Activated CD4-positive, alpha-beta T cell treated with anti-CD3 and anti-CD28 coated beads for 24 hours (primary cell): ENCODE measurements at regions not wholly inside any gene's neighbourhood (a gene's known extent, or its start where the extent isn't known, plus 50 kb on each side); places are given as distances from the start of the nearest gene placed in this dataset.

Source experiments
- DNase-seq, 2 donors: peaks; one replicate each; pipeline ENCODE4 v3.0.0-alpha.2; 2020; ENCODE audit warnings: low read depth in 2 of 2

DNA sequence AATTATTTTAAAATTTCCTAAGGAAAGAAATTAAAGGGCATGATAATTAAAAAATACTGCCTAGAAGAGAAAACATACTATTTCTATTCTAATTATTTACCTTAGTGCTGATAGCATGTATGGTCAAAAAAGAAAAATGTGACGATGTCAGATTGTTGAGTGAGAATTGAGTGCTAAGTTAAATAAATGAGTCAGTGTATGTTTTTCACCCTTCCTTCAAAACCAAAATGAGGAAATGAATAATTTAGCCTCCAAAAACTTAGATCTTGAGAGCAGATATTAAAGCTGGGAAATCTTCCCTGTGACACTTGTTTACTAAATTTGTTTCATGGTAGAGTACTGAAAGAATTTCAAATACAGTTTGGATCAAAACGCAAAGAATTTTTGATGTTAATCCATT is 58.6 kb upstream of the NYAP2 start:
- DNase-seq, result no peak

DNA sequence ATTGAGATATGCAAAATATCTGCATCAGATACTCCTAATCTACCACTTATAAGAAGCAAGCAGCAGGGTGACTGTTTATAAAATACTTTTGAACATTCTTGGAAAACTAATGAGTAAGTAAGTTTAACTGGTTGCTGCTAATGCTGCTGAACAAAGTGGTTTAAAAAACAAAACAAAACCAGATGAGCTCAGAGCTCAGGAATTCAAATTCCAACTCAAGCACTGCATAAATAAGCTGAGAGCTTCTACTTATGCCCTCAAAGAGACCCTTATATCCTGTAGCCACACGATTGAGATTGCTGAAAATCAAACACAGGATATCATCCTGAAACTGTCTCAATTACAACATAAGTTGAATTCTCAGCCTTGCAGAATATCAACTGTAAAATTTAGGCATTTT is 62.3 kb upstream of the NYAP2 start:
- DNase-seq, result no peak

DNA sequence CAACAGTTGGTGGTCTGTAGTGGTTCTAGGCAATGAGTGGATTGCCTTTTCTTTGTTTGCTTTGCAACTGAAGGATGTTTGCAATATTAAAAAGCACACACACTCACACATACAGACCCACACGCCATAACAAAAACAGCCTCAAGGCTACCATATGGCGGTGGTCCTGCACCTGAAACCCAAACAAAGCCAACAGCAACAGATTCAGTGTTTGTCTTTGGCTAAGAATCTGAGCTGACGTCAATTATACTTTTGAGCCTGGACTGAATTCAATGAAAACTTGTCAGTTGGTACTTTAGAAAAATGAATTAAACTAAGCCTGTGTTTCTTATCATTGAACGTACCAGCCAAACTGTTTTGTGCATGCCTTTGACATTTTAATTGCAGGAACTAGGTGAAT is 65.0 kb upstream of the NYAP2 start:
- no peak for DNase-seq

DNA sequence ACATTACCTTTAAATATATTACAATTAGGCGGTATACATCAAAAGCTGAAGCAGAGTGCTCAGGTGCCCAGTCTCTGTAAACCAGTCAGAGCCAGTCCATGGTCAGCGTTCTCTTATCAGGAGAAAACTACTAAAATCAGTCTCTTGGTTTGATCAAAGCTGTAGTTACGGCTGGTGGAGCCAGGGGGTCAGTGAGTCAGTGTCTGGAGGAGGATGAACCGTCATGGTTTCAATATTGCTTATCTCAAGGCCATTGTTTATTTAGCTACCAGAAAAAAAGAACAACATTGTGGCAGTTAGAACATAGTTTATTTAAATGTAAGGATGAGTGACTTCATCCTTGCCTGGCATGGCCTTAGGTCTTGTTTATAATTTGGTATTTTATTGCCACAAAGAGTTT is 71.3 kb upstream of the NYAP2 start:
- no peak for DNase-seq

DNA sequence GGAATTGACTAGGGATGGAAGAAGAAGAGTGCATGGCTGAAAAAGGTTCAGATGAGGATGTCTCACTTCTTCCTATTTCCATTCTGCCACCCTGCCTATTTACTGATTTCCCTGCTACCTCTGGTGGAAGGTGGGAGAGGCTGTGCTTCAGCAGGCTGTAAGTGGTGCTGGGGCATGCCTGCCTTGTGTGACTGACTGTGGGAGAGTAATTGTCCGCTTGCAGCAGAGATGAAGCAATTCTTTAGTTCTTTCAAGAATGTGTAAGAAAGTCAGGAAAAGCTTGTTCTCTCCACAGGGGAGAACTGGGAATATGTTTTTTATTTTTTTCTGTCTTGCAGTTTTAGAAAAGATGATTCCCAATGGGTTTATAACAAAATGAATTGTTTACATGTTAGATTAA is 72.5 kb upstream of the NYAP2 start:
- DNase-seq, result no peak

DNA sequence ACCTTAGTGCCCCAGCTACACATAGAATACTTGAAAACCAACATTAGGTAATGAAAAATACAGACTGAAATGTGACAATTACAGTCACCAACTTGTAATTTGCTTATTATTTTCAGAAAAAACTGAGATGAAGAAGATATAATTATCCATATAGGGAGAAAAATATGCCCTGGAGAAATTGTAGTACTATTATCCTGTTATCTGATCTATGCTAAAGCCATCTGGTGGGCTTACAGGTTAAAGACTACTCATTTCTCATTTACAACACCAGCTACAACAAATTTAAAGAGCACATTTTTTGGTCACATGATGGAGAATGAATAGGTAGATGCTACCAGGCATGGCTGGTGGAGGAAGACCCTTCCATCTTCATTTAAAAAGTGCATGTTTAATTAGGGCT is 79.6 kb upstream of the NYAP2 start:
- DNase-seq, result no peak

DNA sequence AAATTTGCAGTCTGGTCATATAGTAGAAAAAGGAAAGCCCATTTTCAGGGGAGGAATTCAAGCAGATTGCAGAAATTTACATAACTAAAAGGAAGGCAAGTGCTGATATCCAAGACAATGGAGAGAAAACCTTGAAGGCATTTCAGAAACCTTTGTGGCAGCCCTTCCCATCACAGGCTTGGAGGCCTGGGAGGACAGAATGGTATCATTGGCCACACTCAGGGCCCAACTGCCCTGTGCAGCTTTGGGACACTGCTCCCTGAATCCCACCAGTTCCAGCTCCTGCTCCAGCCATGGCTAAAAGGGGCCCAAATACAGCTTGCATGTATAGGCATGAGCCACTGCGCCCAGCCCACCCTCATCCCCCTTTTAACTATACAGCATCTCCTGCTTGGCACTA is 81.1 kb upstream of the NYAP2 start:
- DNase-seq, result no peak

DNA sequence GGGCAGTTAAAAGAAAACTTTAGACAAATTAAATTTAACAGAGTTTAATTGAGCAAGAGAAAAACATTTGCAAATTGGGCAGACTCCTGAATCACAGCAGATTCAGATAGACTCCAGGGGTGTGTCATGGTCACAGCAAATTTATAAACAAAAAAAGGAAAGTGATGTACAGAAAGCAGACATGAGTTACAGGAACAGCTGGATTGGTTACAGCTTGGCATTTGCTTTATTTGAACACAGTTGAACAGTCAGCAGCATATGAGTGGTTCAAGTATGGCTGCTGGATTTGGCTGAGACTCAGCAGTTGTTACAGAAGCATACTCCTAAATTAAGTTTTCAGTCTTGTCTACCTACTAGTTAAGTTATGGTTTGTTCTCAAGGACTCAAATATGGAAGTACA is 82.3 kb upstream of the NYAP2 start:
- no peak for DNase-seq

DNA sequence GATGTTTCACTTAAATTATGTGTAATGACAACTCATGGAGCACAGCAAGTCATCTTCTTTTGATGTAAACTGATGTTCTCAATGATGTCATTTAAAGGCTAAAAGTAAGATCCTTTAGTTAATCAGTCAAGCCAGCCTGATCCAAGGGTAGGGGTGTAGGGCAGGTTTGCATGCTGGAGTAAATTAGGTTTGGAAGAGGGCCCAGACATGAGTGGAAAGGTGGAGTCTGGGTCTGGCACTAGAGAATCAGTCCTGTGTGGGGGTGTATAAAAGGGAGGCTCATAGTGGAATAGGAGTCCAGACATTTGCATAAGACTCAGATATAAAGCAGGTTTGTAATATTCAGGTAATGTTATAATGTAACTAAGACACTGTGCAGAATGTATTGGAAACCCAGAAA is 88.8 kb upstream of the NYAP2 start:
- DNase-seq, result no peak

DNA sequence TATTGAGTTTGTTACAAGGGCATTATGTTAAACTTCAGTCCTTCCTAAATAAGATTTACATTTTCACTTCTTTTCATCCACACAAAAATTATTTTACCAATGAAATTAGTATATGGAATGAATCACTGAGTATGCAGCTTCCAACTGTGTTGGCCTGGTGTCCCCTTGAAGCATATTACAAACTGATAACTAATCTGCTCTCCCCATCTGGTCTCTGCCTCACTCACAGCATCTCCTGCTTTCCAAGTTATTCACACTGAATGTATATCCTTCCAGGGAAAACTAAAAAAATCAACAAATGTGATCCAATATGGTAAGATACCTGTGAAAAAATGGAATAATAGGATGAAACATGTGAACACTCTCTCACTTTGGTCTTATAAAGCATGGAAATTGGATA is 90.0 kb upstream of the NYAP2 start:
- DNase-seq, result no peak

DNA sequence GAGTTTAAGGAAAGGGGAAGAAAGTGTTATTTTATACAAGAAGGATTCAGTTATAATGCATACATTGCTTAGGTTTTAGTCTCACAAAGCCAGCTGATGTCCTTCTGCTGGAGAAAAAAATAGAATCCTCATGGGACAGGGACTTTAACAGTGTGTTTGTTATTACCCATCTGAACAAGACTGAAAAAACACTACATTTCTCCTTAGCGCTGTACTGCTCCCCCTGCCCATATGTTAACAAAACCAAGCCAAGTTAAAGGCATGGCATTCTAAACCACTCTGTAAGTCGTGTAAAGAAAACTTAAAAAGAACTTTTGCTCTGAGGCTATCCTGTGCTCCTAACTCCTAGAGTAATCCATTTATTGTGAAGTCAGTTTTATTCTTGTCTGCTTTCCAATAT is 102.6 kb upstream of the NYAP2 start:
- no peak for DNase-seq

DNA sequence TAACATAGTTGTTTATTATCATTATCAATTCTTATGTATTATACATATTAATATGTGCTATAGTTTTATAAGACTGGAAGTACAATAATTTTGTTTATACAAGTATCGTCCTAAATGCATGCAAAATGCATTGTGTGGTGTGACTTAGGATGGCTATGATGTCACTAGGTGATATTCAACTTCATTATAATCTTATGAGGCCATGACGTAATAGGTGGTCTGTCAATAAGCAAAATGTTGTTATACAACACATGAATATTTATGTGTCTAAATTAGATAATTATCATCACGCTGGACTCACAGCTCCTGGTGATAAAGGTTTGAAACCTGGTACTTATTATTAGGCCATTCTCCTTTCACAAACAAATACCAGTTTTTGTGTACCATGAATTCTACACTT is 104.4 kb upstream of the NYAP2 start:
- no peak for DNase-seq

DNA sequence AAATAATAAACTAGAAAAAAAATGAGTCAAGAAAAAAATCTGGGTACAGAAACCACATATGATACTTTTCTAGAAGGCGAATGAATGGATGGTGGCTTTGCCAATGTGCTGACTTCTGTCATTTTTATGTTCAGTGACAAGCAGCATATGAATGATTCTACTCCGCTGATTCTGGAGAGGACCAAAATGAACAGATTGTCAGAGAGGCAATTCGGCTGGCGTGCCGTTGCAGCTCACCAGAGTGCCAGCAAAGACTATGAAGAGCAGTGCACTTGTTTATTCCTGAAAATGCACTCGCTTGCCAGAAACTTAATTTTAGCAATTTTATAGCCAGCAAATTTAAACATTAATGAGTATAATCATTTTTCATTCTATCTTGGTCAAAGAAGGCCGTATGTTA is 105.9 kb upstream of the NYAP2 start:
- no peak for DNase-seq

DNA sequence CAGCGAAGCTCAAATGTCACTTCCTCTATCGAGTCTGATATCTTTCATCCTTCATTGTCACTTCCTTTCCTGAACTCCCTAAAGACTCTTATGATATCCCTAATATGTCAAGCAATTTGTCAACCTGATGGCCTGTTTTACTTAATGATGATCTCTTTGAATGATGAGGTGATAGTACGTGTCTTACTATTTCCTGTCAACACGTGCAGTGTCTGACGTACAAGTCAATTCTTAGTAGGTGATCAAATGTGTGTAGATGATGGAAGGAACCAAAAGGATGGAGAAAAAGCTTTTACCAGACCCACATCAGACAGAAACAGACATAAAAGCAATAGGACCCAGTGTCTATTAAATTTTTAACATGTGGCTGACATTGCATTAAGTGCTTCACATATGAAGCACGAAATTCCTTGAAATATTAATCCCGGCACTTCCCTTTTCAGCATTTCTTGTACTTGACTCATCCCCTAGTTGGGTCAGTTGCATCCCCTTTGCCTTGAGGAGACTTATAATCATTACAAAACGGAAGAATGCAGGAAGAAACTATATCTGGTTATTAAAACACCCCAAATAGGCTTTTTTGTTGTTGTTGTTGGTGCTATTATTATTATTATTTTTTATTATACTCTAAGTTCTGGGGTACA is 108.6 kb upstream of the NYAP2 start:
- no peak for DNase-seq

DNA sequence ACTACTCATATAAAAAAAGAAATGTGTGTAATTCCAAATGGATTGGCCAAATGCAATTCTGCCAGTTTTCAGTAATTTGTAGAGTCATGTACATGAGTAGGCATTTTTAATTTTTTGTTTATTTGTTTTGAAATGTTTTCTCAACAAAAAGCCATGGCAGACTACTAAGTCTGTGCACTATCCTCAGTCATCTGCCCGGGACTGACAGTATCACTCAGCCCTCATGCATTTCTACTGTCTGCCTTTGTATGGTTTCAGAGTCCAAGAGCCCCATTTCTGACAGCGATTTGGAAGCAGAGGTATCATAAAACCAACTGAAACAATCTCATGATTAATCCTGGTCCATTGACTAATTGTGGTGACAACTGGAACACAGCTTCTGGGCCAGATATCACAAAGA is 109.9 kb upstream of the NYAP2 start:
- no peak for DNase-seq

DNA sequence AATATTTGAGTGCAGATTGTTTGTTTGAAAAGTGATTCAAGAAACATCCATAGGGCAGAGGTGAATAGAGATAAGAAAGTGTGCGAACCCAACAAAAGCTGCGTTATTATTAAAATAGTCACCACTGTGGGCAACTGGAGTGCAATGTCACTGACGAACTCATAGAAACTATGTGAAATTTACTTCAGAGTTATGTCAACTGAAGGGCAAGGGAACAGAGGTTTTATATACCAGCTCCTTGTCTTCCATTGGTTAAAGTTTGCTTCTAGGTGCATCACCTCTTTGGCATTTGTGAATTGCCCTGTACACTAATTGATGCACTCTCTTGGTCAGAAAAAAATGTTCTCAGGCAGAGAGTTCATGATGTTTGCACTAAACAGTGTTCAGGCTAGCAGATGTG is 110.5 kb upstream of the NYAP2 start:
- no peak for DNase-seq

DNA sequence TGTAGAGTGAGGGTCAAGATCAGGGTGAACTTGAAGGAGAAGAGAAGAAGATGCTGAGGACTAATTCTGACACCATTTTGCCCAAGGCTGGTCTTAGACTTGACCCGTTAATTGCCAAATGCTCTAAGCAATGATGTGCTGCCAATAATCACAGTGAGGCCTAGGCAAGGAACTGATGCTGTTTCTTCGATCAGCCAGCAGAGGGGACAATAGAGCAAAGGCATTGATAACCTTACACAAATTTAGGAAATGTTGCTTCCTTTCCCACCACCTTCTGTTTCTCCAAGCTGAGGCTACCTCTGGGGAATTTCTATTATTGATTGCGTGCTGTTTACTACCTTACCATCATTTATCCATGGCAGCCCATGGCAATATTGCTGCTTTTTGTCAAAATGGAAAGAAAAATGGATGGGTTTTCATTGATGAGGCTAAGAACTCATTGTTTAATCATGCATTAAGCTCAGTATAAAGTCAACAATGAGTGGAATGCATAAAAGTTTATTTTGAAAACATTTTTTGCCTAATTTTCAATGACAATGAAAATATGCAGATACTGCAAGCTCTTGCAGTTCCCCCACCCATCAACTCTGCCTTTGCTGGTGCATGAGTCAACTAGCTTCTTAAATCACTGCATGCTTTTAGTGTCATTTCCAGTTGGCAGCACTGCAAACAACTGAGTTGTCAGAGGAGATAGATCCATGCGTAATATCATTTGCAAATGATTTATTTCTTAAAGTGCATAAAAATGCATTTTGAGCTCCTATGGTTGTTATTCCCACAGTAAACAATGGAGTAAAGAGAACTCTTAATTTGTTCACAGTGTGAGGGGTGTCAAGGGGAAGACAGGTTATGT is 116.4 kb upstream of the NYAP2 start:
- no peak for DNase-seq

DNA sequence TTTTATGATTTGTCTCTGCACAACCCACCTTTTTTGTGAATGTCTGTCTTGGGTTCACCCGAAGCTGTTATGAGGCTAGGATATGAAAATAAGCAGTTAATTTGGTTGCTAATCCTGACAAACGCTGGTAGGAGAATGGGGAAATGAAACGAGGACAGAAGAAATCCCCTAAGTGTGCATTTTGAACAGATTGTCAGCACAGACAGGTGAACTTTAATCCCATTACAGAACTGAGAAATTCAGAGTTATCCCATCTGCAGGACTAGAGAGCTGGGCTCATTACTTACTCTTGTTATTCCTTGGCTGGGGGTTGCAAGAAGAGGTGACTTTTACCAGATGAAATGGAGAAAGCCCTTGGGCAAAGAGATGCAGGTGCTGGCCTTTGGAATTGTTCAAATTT is 123.3 kb upstream of the NYAP2 start:
- DNase-seq, result no peak

DNA sequence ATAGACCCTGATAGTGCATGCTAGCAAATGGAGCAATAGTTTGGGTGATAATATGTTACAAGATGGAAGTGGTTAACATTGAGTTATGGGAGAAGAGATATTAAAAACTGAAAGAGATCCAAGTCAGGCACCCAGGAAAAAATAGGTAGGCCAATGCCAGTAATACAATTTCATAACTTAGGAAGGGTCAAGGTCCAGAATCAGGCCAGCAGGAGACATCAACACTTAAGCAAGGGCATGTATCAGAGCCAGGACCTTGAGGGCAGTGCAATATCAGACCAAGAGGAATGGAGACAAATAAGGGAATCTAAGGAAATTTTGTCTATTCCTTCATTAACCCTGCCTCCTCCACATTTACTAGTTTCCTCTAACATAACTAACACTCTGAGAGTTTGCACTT is 124.1 kb upstream of the NYAP2 start:
- DNase-seq, result no peak

DNA sequence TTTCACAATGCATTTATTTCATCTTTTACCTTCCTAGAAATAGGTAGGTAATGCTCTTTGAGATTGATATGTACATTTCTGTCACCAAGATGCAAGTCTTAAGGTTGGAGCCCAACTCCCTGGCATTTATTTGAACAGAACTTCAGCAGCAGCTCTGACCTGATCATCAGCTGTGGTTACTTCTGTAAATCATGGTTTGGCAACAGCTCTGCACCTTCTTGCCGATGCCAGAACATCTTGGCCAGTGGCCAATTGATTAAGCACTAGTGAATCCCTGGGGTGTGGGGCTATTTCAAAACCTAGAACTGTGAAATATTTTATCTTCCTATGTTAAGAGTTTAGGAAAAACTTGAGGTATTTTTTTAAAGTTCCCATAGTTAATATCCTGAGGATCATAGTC is 124.8 kb upstream of the NYAP2 start:
- no peak for DNase-seq

DNA sequence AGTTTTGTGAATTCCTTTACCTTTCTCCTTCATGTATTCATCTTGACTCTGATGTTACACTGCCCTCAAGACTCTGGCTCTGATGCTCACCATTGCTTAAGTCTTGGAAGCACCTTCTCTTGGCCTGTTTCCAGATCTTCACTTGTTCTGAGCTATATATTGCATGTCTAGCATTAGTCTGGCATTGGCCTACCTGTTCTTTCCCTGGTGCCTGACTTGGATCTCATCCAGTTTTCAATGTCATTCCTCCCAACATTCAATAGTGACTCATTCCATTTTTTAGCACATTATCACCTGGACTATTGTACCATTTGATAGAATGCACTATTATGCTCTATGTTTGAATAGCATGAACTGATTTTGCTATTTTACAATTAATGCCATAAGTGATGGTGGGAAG is 127.3 kb upstream of the NYAP2 start:
- no peak for DNase-seq

DNA sequence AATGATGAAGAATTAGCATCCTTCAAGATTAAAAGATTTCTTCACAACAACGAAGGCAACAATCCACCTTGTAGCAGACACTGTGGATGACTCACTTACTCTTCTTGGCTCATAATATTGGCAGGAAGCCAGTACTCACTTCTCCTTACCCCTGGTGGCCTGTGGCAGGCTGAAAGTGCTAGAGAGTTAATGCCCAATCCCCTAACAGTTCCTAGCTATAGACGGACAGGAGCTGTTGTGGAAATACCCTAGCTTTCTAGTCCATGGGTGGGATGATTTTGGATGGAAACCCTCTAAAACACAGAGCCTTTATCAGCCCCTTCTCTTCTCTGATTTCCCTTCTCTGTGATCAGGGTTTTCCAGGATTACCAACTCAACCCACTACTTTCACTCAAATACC is 128.6 kb upstream of the NYAP2 start:
- DNase-seq, result no peak

DNA sequence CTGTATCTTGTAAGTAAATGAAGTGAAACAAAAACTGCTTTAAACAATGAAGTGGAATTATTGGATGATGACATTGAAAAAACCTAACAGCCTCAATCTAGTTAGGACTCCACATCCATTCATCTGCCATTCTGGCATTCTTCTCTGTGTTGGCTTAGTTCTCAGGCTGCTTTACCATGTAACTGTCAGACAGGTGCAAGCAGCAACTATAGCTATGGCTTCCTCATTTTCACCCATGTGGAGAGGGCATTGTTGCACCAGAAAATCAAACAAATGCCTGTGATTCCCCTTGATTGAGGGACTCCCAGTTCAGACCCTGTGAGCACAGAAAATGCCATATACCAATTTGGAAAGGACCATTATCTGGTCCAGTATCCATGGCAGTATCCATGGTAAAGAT is 129.5 kb upstream of the NYAP2 start:
- DNase-seq, result no peak

DNA sequence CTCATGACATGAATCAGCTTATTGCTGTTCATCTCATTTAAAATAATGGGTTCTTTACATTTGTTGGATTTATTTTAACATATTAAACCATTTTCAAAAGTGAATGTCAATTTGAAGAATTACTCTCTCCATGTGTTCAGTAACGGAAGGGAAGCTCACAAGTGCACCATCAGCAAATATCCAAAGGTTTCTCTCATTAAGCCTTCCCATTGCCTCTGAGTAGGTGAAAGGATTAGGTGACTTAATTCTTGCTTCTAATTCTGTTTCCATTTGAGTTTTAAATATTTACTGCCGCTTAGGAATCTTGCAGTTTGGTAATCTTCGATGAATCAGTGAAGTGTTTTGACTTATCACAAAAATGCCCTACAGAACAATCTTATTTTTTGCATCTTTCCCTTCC is 145.1 kb upstream of the NYAP2 start:
- DNase-seq, result no peak
